GM18508 (cell line): ENCODE measurements at regions not wholly inside any gene's neighbourhood (a gene's known extent, or its start where the extent isn't known, plus 50 kb on each side); places are given as distances from the start of the nearest gene placed in this dataset.
"Not testable (repeated sequence)": the region's sequence is repeated elsewhere in the genome, so short reads cannot be mapped to it uniquely, and the experiment has no call there.

Source experiments
- ATAC-seq: cut with Tn5 transposase; IDR thresholded peaks from one replicate; pipeline ENCODE4 v1.9.1; 2021; ENCODE audit warnings: moderate number of reproducible peaks; ENCODE audit not compliant: insufficient read depth, unreplicated experiment

DNA sequence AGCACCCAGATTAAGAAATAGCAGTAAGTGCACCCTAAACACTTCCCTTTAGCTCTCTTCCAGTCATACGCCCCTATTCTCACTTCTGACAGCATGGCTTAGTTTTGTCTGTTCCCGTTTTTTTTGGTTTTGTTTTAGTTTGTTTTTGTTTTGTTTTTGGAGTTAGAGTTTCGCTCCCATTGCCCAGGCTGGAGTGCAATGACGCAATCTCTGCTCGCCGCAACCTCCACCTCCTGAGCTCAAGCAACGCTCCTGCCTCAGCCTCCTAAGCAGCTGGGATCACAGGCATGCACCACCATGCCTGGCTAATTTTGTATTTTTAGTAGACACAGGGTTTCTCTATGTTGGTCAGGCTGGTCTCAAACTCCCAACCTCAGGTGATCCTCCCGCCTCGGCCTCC, 2067.7 kb downstream of the SUCLG1 start:
- ATAC-seq, result no peak

DNA sequence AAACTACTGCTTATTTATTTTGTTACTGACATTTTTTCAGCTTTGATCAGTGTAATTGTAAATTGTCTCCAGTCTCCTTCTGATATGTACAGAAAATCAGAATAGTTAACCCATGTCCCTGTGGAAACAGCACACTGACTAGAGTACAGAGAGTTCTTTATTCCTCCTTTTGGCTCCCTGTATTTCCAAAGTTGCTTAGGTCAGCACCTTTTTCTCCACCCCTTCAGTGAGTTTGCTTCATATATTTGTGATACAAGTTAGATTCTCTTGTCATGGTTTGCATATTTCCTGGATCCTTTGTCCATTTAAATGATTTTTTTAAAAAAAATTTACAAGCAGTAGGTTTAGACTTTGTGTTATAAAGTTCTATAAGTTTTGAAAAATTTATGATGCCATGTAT, 2051.1 kb upstream of the LRRTM1 start:
- no peak for ATAC-seq

DNA sequence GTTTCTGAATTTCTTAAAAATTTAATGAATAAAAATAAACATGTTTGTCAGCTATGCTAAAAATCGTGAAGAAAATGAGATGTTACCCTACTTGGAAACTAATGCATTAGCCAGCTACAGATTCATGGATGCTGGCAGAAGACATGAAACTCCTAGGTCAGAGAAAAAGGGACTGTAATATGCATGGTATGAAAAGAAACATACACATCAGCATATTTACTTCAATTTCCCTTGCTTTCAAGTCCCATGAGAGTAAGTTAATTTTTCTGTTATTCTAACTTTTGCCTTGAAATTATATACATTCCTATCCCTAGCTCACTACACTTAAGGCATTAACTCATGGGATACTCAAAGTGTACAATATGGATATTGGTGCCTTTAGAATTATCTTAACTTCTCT, 2041.4 kb upstream of the LRRTM1 start:
- no peak for ATAC-seq

DNA sequence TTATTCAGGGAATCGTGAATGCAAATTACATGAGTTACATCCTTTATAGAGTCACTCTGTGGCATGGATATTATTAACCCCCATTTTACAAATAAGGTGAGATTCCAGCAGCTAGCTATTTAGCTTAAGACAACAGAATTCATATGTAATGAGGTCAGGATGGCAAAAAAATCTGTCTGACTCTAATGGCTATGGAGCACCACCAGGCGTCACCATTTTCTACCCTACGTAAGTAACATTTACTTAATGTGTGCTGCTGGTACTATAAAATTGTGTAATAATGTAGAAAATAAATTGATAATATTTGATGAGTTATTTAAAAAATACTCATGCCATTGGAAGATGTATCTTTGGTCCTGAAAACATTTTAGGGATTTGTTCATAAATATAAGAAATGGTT, 2040.1 kb upstream of the LRRTM1 start:
- ATAC-seq, result no peak

DNA sequence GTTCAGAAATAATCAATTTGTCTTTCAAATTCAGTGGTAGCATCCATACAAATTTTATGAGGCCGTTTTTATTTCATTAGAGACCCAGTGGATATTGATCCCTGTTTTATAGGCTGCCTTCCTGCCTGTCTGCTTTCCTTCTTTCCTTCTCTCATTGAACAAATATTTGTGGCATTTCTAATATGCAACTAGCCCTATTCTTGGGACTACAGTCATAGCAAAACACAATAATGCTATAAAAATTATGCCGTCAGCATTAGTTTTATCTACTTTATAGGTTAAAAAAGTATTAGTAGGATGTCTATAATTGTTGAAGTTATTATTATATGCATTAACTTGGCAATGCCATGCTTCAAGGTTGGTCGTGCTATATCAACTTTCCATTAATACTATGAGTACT, 2037.8 kb upstream of the LRRTM1 start:
- ATAC-seq, result no peak

DNA sequence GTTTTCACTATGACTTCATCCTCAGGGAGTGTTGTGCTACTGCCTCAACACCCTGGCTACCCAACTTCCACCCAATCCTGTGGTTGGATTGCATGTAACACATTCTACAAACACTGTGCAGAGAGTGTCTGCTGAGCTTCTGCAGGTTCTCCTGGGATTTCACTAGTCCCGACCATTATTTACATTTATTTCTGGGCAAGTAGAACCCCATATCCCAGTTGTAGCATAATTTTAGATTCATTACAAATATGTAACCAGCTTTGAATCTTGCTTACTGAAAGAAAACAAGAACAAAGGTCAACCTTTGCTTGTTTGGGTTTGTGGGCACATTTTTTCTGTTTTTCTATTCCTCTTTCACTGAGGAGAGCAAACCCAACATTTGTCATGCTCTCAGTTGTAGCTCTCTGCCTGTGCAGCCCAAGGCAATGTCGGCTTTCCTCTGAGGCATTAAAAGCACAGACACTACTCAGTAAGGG, 2036.1 kb upstream of the LRRTM1 start:
- ATAC-seq, result no peak

DNA sequence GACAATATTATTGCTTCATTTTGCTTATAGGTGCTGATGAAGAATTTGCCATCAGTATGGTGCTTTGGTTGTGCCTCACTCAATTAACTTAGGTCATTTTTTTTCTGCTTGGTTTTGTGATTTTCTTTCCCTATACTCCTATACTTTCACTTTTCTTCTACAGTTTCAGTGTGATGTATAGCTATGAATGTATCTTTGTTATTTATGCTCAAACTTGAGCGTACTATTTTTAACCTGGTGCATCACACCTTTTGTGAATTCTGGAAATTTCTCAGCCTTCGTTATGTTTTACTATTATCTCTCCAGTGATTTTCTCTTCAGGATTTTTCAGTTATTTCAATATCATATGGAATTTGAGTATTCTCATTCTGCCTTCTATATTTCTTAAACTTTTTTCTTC, 2035.3 kb upstream of the LRRTM1 start:
- no peak for ATAC-seq

DNA sequence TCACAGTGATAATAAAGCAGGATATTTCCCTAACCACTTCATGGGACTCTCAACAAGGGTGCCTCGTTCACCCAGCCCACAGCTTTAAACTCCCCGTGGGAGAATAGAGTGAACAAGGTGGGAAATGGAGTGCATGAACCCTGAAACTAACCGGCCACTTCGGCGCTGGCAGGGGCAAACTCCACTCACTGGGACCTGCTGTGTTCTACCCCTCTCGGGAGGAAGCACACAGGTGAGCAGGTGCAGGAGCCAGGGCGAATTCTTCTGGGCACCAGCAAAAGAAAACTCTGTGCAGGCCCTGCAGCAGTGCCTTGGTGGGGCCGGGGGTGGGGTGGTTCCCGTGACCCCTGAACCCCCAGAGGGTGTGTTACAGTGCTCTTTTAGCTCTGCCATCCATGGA, 2029.1 kb upstream of the LRRTM1 start:
- ATAC-seq, result no peak

DNA sequence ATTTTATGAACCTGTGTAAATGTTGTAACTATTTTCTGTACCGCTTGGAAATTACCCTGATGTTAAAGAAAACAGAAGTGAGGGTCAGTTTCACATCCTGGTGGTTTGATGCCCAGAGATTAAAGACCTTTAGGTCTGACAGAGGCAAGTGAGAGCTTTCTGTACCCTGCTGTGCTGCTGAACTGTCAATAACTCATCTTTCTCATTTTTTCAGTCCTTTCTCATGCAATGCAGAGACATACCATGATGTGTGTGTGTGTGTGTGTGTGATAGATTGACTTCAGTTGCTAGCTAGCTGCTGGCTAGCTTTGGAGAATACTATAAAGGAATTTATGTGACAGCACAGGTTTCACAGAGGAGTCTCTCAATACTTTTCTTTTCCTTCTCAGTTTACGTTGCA, 2025.6 kb upstream of the LRRTM1 start:
- no peak for ATAC-seq

DNA sequence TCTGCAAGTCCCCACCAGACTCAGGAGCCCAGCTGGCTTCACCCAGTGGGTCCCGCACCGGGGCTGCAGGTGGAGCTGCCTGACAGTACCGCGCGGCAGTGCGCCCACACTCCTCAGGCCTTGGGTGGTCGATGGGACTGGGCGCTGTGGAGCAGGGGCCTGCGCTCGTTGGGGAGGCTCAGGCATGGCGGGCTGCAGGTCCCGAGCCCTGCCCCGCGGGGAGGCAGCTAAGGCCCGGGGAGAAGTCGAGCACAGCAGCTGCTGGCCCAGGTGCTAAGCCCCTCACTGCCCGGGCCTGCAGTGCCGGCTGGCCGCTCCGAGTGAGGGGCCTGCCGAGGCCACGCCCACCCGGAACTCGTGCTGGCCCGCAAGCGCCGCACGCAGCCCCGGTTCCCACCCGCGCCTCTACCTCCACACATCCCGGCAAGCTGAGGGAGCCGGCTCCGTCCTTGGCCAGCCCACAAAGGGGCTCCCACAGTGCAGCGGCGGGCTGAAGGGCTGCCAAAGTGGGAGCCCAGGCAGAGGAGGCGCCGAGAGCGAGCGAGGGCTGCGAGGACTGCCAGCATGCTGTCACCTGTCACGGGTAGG, 2021.7 kb upstream of the LRRTM1 start:
- ATAC-seq, result not testable (repeated sequence)

DNA sequence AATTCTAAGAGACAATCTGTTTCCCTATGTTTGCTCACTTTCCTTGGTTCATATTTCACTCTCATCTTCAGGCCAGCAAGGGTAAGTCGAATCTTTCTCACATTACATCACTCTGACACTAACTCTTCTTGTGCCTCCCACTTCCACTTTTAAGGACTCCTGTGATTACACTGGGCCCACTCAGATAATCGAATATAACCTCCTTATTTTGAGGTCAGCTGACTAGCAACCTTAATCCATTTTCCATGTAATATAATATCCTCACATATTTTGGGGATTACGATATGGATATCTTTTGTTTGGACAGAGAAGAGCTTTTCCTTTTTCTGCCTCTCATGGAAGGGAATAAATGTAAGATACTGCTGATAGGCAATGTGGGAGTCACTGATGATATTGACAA, 2015.7 kb upstream of the LRRTM1 start:
- no peak for ATAC-seq

DNA sequence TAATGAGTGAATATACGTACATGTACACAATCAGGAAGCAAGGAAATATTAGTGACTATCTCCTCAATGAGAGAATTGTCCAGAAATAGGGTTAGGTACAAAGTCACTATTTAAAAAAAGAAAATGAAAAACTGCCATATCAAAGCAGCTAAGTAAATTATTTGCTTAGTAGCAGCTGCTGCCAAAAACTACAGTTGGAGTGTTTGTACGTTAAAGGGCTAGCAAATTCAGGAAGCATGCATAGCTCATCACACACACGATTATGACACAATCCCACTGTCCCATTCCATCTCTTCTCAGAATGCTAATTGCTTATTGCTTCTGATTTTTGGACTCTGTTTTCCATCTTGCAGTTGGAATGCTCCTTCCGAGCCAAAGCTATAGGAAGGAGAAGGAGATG, 2012.5 kb upstream of the LRRTM1 start:
- ATAC-seq, result no peak

DNA sequence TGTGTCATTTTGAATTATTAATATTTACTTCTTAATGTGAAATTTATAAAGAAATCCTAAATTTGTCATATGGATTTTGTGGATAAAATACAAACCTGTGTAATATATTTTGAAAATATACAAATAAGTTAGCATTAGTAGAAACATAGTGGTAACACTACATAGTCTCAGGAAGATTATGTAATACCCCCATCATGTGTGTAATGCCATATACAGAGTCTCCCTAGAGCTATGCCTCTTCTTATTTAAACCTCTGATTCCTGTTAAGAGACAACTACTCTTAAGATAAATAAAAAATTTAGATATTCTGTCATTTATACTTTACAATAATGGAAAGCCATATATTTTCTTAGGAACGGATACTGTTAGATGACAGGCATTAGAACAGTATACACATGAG, 2012.0 kb upstream of the LRRTM1 start:
- ATAC-seq, result no peak

DNA sequence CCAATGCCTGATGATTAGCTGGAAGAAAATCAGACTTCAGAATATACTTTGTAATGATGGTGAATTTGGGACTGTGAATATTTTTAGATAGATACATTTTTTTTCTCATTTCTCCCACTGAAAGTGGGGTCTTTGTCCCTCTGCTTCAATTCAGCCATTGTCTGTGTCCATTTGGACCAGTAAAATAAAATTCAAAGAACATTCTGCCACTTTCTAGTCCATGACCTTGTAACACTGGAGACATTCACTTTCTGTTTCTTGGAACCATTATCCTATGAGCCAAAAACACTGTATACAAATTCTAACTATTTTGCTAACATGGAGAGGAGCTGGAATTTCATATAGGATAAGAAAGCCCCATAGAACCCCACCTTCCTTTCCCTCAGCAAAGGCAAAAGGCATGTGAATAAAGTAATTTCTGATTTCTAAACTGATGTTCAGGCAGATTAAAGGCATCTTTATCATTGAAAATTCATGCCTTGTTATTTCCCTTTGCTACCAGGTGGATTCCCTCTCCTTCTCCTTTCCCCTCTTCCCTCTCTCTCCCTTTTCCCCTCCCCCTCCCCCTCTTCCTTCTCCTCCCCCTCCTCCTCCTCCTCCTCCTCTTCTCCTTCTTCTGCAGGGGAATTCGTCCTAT, 2010.4 kb upstream of the LRRTM1 start:
- ATAC-seq, result no peak

DNA sequence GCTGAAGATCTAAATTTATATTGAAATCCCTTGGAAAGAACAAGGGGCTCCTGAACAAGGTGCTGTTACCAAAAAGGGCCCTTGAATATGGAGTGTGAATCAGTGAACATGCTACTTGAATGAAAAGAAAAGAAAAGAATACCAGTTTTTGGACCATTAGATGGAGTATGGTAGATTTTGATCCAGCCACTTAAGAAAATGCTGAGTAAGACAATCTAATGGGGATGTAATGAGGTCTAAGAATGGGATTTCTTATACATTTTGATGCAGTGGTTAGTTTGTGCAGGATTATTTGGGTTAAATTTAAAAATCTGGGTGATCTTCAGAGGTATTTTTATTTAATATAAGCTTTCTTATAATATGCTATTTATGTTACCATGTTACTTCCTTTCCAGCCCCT, 2003.0 kb upstream of the LRRTM1 start:
- no peak for ATAC-seq

DNA sequence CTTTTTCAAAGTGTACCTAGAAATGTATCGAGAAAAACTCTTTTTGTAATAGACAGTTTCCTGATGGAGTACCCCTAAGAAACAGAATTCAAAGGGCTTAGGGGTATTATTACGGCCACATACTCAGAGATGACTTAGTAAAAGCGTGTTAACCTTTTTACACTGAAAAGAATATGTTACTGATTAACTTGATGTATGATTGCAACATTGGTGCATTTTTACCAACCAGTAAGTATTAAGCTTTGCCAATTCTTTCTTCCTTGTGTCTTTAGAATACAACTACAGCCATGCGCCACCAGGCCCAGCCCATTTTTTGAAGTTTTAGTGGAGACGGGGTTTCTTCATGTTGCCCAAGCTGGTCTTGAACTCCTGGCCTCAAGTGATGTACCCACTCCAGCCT, 1997.0 kb upstream of the LRRTM1 start:
- ATAC-seq, result no peak

DNA sequence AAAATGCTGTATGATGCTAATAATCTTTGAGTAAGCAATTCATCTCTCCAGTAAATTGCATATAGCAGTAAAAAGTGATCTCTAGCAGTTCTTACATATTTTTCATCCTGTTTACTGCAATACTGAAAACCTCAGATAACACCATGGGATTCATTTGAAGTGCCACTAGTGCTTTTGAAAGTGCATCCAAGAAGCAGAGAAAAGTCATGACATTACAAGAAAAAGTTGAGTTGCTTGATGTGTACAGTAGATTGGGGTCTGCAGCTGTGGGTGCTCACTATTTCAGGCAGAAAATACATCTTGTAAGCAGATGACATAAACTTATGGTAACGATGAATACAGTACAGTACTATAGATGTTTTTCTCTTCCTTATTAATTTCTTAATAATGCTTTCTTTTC, 1984.9 kb upstream of the LRRTM1 start:
- ATAC-seq, result no peak

DNA sequence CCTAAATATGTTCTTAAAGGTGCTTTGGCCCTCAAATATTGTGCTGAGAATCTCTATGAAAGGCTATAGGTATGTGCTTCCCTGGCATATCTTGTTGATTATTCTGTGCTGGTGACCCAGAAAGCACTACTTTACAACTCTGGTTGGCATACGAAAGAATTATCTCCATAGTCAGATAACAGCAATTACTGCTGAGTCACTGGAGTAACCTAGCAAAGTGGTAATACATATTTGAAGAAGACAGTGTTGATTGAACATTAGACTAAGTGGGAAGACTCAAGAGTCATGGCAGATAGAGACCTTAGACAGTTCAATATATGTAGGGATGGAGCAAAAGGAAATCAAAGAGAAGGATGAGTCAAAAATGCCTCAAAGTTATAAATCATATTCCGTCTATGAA, 1978.5 kb upstream of the LRRTM1 start:
- no peak for ATAC-seq

DNA sequence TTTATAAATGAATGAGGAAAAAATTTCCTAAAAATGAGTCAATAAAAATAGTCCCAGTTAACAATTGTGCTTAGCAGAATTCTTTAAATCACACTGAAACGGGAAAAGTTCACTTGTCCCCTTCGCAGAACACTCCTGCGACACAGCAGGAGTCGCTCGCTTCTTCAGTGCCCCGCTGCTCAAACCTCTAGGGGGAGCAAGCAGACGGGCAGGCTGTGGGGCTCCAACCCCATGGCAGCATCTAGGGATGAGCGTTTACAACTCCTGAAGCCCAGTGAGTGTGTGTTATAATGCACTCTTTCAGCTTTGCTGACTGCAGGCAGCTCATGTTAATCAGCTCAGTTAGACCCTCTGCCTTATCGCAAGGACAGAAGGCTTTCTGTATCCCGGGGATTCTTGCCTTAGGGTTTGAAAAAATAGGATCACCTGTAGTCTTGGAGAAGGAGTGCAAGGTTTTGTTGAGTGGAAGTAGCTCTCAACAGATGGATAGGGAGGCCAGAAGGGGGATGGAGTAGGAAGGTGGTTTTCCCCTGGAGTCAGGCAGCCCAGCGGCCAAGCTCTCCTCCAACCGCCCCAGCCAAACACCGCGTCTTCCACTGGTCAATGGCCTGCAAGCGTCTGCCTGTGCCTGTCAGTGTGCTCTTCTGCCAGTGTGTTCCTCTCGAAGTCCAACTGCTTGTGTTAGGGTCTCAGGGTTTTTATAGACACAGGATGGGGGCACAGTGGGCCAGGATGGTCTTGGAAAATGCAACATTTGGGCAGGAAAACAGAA, 1977.7 kb upstream of the LRRTM1 start:
- no peak for ATAC-seq

DNA sequence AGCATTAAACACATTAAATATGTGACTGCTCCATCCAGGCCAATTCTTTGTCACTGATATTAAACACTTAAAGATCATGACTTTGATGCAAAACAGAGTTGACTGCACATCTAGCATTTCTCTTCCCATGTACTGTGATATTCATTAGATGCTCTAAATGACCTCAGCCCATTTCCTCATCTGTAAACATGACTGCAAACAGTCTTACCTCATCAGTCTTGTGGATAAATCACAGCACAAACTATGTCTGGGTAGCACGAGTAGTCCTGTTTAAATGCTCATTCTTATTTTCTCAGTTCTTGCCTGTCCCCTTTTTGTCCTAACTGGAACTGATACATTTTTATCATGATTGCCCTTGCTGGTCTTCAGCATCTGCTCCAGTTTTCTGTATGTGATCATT, 1974.8 kb upstream of the LRRTM1 start:
- ATAC-seq, result no peak

DNA sequence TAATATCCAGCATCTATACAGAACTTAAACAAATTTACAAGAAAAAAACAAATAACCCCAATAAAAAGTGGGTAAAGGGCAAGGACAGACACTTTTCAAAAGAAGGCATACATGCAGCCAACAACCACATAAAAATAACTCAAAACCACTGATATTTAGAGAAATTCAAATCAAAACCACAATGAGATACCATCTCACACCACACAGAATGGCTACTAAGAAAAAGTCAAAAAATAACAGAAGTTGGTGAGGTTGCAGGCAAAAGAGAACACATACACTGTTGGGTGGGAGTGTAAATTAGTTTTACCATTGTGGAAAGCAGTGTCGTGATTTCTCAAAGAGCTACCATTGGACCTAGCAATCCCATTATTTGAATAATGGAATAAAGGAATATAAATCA, 1973.9 kb upstream of the LRRTM1 start:
- ATAC-seq, result no peak

DNA sequence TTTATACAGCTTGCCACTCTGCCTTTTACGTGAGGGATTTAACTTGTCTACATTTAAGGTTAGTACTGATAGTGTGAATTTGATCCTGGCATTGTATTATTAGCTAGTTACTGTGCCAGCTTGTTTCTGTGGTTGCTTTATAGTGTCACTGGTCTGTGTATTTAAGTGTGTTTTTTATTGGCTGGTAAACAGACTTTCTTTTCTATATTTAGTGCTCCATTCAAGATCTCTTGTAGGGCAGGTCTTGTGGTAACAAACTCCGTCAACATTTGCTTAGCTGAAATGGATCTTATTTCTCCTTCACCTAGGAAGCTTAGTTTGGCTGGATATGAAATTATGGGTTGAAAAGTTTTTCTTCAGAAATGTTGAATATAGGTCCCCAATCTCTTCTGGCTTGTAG, 1971.0 kb upstream of the LRRTM1 start:
- ATAC-seq, result no peak
